Mesodermal cell (in vitro differentiated cells): ENCODE measurements at regions not wholly inside any gene's neighbourhood (a gene's known extent, or its start where the extent isn't known, plus 50 kb on each side); places are given as distances from the start of the nearest gene placed in this dataset.
"Not testable (repeated sequence)": the region's sequence is repeated elsewhere in the genome, so short reads cannot be mapped to it uniquely, and the experiment has no call there.

Experiments used
- H3K27ac ChIP-seq: 2 replicates; pipeline ENCODE4 v1.7.0; 2013; ENCODE audit warnings: mild to moderate bottlenecking, low read depth, low read length, moderate library complexity; ENCODE audit not compliant: severe bottlenecking
- H3K36me3 ChIP-seq: 2 replicates; pipeline ENCODE4 v1.7.1; 2013; ENCODE audit warnings: mild to moderate bottlenecking, low read length, moderate library complexity; ENCODE audit not compliant: control insufficient read depth, insufficient read depth
- H3K4me1 ChIP-seq: one replicate; pipeline ENCODE4 v1.7.1; 2013; ENCODE audit warnings: mild to moderate bottlenecking, low read length; ENCODE audit not compliant: insufficient read depth, control insufficient read depth, poor library complexity, severe bottlenecking
- H3K4me3 ChIP-seq: 2 replicates; pipeline ENCODE4 v1.7.0; 2013; ENCODE audit warnings: low read length, control low read depth, mild to moderate bottlenecking; ENCODE audit not compliant: insufficient read depth, poor library complexity, severe bottlenecking; ENCODE audit errors: extremely low read depth
- H3K9me3 ChIP-seq: 2 replicates; pipeline ENCODE4 v1.7.1; 2013; ENCODE audit warnings: mild to moderate bottlenecking, low read length, moderate library complexity; ENCODE audit not compliant: control insufficient read depth
- WGBS, 2 experiments: methylation state at CpG; one replicate each; pipeline ENCODE4 v1.1.5; 2013; ENCODE audit warnings: missing lambda C conversion rate in 2 of 2; ENCODE audit not compliant: insufficient coverage in 2 of 2; 5-methylcytosine and 5-hydroxymethylcytosine counted together

DNA sequence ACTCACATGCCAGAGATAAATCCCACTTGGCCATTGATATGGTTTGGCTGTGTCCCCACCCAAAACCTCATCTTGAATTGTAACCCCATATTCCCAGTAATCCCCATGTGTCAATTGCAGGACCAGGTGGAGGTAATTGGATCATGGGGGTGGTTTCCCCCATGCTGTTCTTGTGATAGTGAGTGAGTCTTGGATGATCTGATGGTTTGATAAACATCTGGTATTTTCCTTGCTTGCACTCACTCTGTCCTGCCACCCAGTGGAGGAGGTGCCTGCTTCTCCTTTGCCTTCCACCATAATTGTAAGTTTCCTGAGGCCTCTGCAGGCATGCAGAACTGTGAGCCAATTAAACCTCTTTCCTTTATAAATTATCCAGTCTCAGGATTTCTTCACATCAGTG lies 50.4 kb upstream of the B3GAT2 start:
- not testable (repeated sequence) for H3K9me3 ChIP-seq, H3K4me1 ChIP-seq, H3K36me3 ChIP-seq, H3K4me3 ChIP-seq, H3K27ac ChIP-seq

- no CpG with 5 or more reads among the region's 1 CpG for WGBS, 2 experiments
- H3K9me3 ChIP-seq = no peaks in the 10 kb centered on the region
- no peak overlapping the region for H3K4me3 ChIP-seq
- no peak overlapping the region for H3K27ac ChIP-seq
- H3K4me1 ChIP-seq = no peaks in the 10 kb centered on the region
- H3K36me3 ChIP-seq = no peaks in the 10 kb centered on the region
Observed at GRCh38 chr6:71011871-71012371, 55.1 kb upstream of the B3GAT2 start.

DNA sequence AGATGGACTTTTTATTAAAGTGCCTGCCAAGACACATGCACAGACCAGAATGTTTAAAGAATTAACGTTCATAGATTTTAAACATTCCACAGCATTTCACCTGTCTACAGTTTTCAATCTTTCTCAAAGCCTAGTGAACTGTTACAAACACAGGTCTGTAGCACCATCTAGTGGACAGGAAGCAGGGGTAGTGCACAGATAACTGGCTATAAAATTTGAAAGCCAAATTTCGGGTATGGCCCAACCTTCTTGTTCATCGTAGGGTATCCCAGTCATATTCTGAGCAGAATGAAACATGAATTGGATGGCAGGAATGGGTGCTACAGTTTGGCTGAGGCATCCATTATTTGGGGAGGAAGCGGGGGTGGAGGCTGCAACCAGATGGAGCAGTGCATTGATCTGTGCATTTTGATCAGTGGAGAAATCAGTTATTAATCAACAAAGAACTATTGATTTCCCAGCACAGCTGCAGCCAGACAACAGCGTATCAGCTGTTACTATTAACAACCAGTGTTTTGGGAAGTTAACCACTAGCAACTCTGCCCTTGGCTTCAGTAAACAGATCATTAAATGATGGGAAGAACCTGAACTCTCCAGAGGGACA lies 56.1 kb upstream of the B3GAT2 start:
- no peak overlapping the region for H3K4me3 ChIP-seq
- no peaks in the 10 kb centered on the region for H3K4me1 ChIP-seq
- 20 to 37% methylated on average over 3 of the region's 5 CpGs for WGBS, 2 experiments
- no peak overlapping the region for H3K27ac ChIP-seq
- H3K36me3 ChIP-seq = no peaks in the 10 kb centered on the region
- H3K9me3 ChIP-seq = no peaks in the 10 kb centered on the region

DNA sequence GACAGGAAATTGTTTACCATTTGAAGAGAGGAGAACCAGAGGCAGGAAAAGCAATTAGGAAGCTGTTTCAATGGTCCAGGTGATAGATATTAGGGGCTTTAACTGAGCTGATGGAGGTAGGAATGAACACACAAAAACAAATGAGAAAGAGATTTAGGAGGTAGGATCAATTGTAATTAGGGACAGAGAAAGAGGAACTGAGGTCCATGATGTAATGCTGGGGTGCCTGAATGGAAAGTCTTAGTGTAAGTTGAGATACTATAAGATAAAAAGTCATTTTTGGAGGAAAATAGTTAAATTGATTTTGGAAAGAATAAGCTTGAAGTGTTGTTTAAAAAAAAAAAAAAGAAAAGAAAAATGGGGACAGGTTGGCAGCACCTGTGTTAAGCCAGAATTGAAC lies 58.5 kb upstream of the B3GAT2 start:
- no peaks in the 10 kb centered on the region for H3K9me3 ChIP-seq
- H3K36me3 ChIP-seq = no peaks in the 10 kb centered on the region
- H3K27ac ChIP-seq = no peak overlapping the region
- H3K4me1 ChIP-seq = no peaks in the 10 kb centered on the region
- no peak overlapping the region for H3K4me3 ChIP-seq

GRCh38 chr6:71028236-71028876 lies 71.5 kb upstream of the B3GAT2 start:
- WGBS, 2 experiments = 50 to 54% methylated on average over 5 to 6 of the region's 7 CpGs
- H3K9me3 ChIP-seq = no peaks in the 10 kb centered on the region

DNA sequence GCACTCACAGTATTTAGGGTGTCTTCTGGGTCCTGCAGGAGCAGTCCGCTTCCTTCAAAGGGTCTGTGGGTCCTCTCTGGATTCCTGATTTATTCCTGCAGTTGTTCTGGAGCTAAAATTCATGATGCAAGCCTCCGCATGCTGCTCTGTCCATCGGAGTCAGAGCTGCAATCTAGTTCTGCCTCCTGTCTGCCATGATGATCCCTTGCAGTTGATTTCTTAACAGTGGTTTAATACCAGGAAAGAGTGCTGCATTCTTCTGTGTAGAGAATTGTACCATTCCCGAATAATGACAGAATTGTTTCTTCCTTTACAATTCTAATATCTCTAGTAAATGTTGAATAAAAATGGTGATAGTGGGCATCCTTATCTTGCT lies 72.0 kb upstream of the B3GAT2 start:
- 67 to 83% methylated on average over 1 to 2 of the region's 4 CpGs for WGBS, 2 experiments
- no peak overlapping the region for H3K27ac ChIP-seq
- H3K36me3 ChIP-seq = no peaks in the 10 kb centered on the region

More at GRCh38 chr6:71028236-71028876, 71.5 kb upstream of the B3GAT2 start:
- Histone ChIP-seq H3K4me1 (no peaks in the 10 kb centered on the region), H3K27ac (no peak overlapping the region), H3K36me3 (no peaks in the 10 kb centered on the region), H3K4me3 (no peak overlapping the region)

GRCh38 chr6:71029555-71029954 lies 72.7 kb upstream of the B3GAT2 start:
- no peak overlapping the region for H3K4me3 ChIP-seq
- H3K27ac ChIP-seq = no peak overlapping the region
- no peaks in the 10 kb centered on the region for H3K9me3 ChIP-seq
- H3K36me3 ChIP-seq = no peaks in the 10 kb centered on the region
- H3K4me1 ChIP-seq = no peaks in the 10 kb centered on the region

More for the DNA sequence above, 72.0 kb upstream of the B3GAT2 start:
- Histone ChIP-seq H3K4me1 (no peaks in the 10 kb centered on the region), H3K4me3 (no peak overlapping the region), H3K9me3 (no peaks in the 10 kb centered on the region)

GRCh38 chr6:71031912-71032311 lies 75.1 kb upstream of the B3GAT2 start:
- H3K4me3 ChIP-seq = no peak overlapping the region
- no peak overlapping the region for H3K27ac ChIP-seq
- H3K9me3 ChIP-seq = no peaks in the 10 kb centered on the region
- 45 to 50% methylated on average over 2 of the region's 4 CpGs for WGBS, 2 experiments
- H3K4me1 ChIP-seq = no peaks in the 10 kb centered on the region
- H3K36me3 ChIP-seq = no peaks in the 10 kb centered on the region

DNA sequence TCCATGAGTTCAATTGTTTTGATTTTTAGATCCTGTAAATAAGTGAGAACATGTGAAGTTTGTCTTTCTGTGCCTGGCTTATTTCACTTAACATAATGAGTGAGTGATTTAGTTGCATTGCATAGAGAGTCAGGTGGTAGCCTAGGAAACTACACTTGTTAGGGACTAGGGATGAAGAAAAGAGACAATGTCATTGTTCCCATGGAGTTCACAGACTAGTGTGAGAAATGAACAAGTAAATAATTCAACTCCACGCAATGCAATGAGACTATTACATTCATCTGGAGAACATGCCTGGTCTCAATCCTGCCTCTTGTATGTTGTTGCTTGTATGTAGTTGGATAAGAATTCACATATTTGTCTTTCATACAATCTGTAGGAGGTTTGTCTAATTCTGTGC lies 76.3 kb upstream of the B3GAT2 start:
- H3K27ac ChIP-seq = no peak overlapping the region
- 71% methylated on average over 1 of the region's 1 CpG; no CpG with 5 or more reads in 1 of the 2 experiments for WGBS, 2 experiments
- no peak overlapping the region for H3K4me3 ChIP-seq
- H3K9me3 ChIP-seq = no peaks in the 10 kb centered on the region
- no peaks in the 10 kb centered on the region for H3K4me1 ChIP-seq
- no peaks in the 10 kb centered on the region for H3K36me3 ChIP-seq

DNA sequence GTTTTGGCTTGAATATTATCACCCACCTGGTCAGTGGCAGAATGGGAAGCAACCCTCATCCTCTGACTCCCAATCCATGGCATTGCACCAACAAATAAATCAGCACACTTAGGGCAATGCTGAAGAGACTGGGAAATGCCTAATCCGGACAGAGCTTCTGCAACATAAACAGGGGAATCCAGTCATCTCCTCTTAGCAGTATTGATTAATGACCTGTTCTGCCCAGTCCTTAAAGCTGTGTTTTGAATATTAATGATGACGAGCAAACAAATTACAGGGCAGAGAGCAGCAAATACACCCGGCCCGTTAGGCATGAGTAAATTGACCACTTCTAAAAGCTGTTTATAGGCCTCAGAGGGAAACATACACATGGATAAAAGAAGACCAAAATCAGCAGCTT lies 77.0 kb upstream of the B3GAT2 start:
- Histone ChIP-seq H3K36me3 (no peaks in the 10 kb centered on the region), H3K4me3 (no peak overlapping the region), H3K4me1 (no peaks in the 10 kb centered on the region), H3K9me3 (no peaks in the 10 kb centered on the region), H3K27ac (no peak overlapping the region)
- 33 to 86% methylated on average over 1 to 4 of the region's 4 CpGs for WGBS, 2 experiments

DNA sequence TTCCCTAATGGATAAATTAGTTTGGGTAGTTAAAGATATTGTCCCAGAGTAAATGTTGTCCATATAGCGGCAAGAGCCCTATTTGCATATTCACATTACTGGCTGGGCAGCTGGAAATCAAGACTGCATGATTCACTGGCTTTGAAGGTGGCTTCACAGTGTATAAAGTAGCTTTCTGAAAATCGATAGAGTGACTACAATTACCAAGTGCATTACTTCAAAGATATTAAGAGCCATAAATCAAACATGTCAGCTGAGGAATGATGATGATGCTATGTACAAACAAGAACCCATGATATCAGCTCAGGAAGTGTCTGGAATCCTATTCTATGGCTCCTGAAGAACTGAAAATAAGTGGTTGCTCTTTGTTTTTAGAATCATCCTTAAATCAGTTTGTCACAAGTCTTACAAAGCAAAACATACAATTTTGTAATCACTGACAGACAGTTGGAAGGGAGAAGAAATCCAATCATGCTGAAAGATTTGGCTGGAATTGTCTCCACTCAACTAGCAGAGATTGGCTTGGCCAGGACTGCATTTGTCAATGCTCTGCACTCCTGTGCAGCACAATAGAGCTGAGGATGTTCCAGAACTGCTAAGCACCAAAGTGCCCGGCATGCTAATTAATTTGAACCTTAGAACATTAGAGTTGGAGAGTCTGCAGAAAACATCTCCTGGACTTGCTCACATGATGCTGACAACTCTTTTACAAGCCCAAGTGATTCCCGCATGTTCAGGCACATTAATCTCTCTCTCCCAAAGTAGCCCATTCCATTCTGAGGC lies 77.9 kb upstream of the B3GAT2 start:
- 77 to 91% methylated on average over 3 of the region's 4 CpGs for WGBS, 2 experiments
- Histone ChIP-seq H3K4me3 (no peak overlapping the region), H3K4me1 (no peaks in the 10 kb centered on the region), H3K9me3 (no peaks in the 10 kb centered on the region), H3K36me3 (no peaks in the 10 kb centered on the region), H3K27ac (no peak overlapping the region)
